Activated CD4-positive, alpha-beta memory T cell treated with anti-CD3 and anti-CD28 coated beads, Interleukin-2, amount 10 ng/mL, durations not matched to agents 7 days and 5 days (primary cell): ENCODE measurements at regions not wholly inside any gene's neighbourhood (a gene's known extent, or its start where the extent isn't known, plus 50 kb on each side); places are given as distances from the start of the nearest gene placed in this dataset.

Experiments
- CTCF ChIA-PET: fragments of 350-600 bp; sonication (Branson Sonifier 250); formaldehyde crosslinking; loops from one replicate; lab custom pipeline; 2021; ENCODE audit warnings: antibody characterized with exemption, inconsistent platforms; lab: Charles Lee
- POLR2A ChIA-PET: fragments of 350-600 bp; sonication (Branson Sonifier 250); formaldehyde crosslinking; loops from one replicate; lab custom pipeline; 2021; ENCODE audit warnings: antibody characterized with exemption; lab: Charles Lee
- DNase-seq: peaks from one replicate; pipeline ENCODE4 v3.0.0-alpha.2; 2020
- H3K27ac Mint-ChIP-seq: one replicate; pipeline ENCODE4 v1.8.0; 2021; ENCODE audit warnings: mild to moderate bottlenecking, mixed read lengths
- H3K27me3 Mint-ChIP-seq: one replicate; pipeline ENCODE4 v1.8.0; 2021; ENCODE audit warnings: mixed read lengths
- H3K36me3 Mint-ChIP-seq: one replicate; pipeline ENCODE4 v1.8.0; 2021; ENCODE audit warnings: low read depth, mixed read lengths
- H3K4me1 Mint-ChIP-seq: one replicate; pipeline ENCODE4 v1.8.0; 2021; ENCODE audit warnings: mixed read lengths
- H3K4me3 Mint-ChIP-seq: one replicate; pipeline ENCODE4 v1.8.0; 2021; ENCODE audit warnings: mild to moderate bottlenecking, mixed read lengths
- H3K9me3 Mint-ChIP-seq: one replicate; pipeline ENCODE4 v1.8.0; 2021; ENCODE audit warnings: mixed read lengths

GRCh38 chr10:30758338-30758737 lies 128.8 kb upstream of the LYZL2 start:
- peaks cover 14% of the 10 kb centered on the region for H3K9me3 Mint-ChIP-seq
- DNase-seq = no peak
- CTCF ChIA-PET = no interaction called here
- H3K4me3 Mint-ChIP-seq = no peak overlapping the region
- H3K27me3 Mint-ChIP-seq = no peaks in the 10 kb centered on the region
- POLR2A ChIA-PET = no interaction called here
- peaks cover 10% of the 10 kb centered on the region for H3K36me3 Mint-ChIP-seq
- peaks cover 16% of the 10 kb centered on the region for H3K4me1 Mint-ChIP-seq
- H3K27ac Mint-ChIP-seq = no peak overlapping the region

- Mint-ChIP-seq H3K4me1 (peaks cover 12% of the 10 kb centered on the region), H3K4me3 (no peak overlapping the region), H3K9me3 (peaks cover 14% of the 10 kb centered on the region), H3K27me3 (no peaks in the 10 kb centered on the region), H3K27ac (no peak overlapping the region), H3K36me3 (peaks cover 10% of the 10 kb centered on the region)
- POLR2A ChIA-PET = no interaction called here
- CTCF ChIA-PET = no interaction called here
- no peak for DNase-seq
Observed at GRCh38 chr10:30756896-30757295, 127.3 kb upstream of the LYZL2 start.

GRCh38 chr10:30756151-30756550 lies 126.6 kb upstream of the LYZL2 start:
- Mint-ChIP-seq H3K27me3 (no peaks in the 10 kb centered on the region), H3K36me3 (peaks cover 8% of the 10 kb centered on the region), H3K9me3 (peaks cover 12% of the 10 kb centered on the region), H3K4me3 (no peak overlapping the region), H3K4me1 (peaks cover 19% of the 10 kb centered on the region), H3K27ac (no peak overlapping the region)
- DNase-seq = no peak
- POLR2A ChIA-PET = no interaction called here
- CTCF ChIA-PET = no interaction called here

- Mint-ChIP-seq H3K9me3 (peaks cover 6% of the 10 kb centered on the region), H3K27me3 (no peaks in the 10 kb centered on the region), H3K4me1 (peaks cover 26% of the 10 kb centered on the region), H3K27ac (no peak overlapping the region), H3K36me3 (peaks cover 2% of the 10 kb centered on the region), H3K4me3 (no peak overlapping the region)
- ChIA-PET POLR2A (no interaction called here), CTCF (no interaction called here)
- DNase-seq = no peak
Observed at GRCh38 chr10:30755441-30755953, 125.9 kb upstream of the LYZL2 start.

GRCh38 chr10:30752481-30752881 lies 122.9 kb upstream of the LYZL2 start:
- DNase-seq = no peak
- peaks cover 6% of the 10 kb centered on the region for H3K9me3 Mint-ChIP-seq
- H3K4me3 Mint-ChIP-seq = no peak overlapping the region
- H3K36me3 Mint-ChIP-seq = peaks cover 2% of the 10 kb centered on the region
- H3K4me1 Mint-ChIP-seq = peaks cover 46% of the 10 kb centered on the region
- no peaks in the 10 kb centered on the region for H3K27me3 Mint-ChIP-seq
- no peak overlapping the region for H3K27ac Mint-ChIP-seq
- POLR2A ChIA-PET = no interaction called here
- CTCF ChIA-PET = interaction anchor here (0.6 to 2.3 kb wide), 26 partner anchors 8 to 1061 kb away, joined by 3 to 12 read pairs (median 4); partner anchors contain the start of gene ZNF438

GRCh38 chr10:30751678-30752331 lies 122.3 kb upstream of the LYZL2 start:
- CTCF ChIA-PET = interaction anchor here (0.6 to 2.3 kb wide), 27 partner anchors 8 to 1061 kb away, joined by 3 to 12 read pairs (median 4); partner anchors contain the start of gene ZNF438
- DNase-seq = peak; percentile 80
- Mint-ChIP-seq H3K9me3 (peaks cover 4% of the 10 kb centered on the region), H3K4me3 (peak overlapping the region; percentile 9), H3K4me1 (peaks cover 52% of the 10 kb centered on the region), H3K36me3 (peaks cover 2% of the 10 kb centered on the region), H3K27me3 (no peaks in the 10 kb centered on the region), H3K27ac (peak overlapping the region; percentile 80)
- POLR2A ChIA-PET = interaction anchor here (2.0 kb wide), 1 partner anchor 15 kb away, joined by 8 read pairs; no protein-coding TSS in a partner anchor

GRCh38 chr10:30750971-30751677 lies 121.6 kb upstream of the LYZL2 start:
- no peaks in the 10 kb centered on the region for H3K36me3 Mint-ChIP-seq
- ChIA-PET CTCF (interaction anchor here (0.7 to 2.3 kb wide), 16 partner anchors 13 to 1062 kb away, joined by 3 to 12 read pairs (median 3); partner anchors contain the start of gene ZNF438), POLR2A (interaction anchor here (0.9 to 2.0 kb wide), 2 partner anchors 14 kb away, joined by 3 to 8 read pairs; no protein-coding TSS in a partner anchor)
- H3K4me1 Mint-ChIP-seq = peaks cover 56% of the 10 kb centered on the region
- H3K27ac Mint-ChIP-seq = peak overlapping the region; percentile 80
- no peaks in the 10 kb centered on the region for H3K27me3 Mint-ChIP-seq
- no peaks in the 10 kb centered on the region for H3K9me3 Mint-ChIP-seq
- peak overlapping the region; percentile 34 for H3K4me3 Mint-ChIP-seq
- peak; percentile 32 for DNase-seq

- Mint-ChIP-seq H3K4me3 (no peak overlapping the region), H3K27ac (peak overlapping the region; percentile 19), H3K9me3 (no peaks in the 10 kb centered on the region), H3K27me3 (no peaks in the 10 kb centered on the region), H3K4me1 (peaks cover 61% of the 10 kb centered on the region), H3K36me3 (no peaks in the 10 kb centered on the region)
- POLR2A ChIA-PET = interaction anchor here (2.0 to 2.5 kb wide), 1 partner anchor 13 kb away, joined by 8 read pairs; no protein-coding TSS in a partner anchor
- CTCF ChIA-PET = interaction anchor here (0.9 to 3.4 kb wide), 3 partner anchors 61 to 282 kb away, joined by 3 to 11 read pairs (median 6); partner anchors contain the start of gene ZNF438
- no peak for DNase-seq
Observed at GRCh38 chr10:30749385-30749784, 119.8 kb upstream of the LYZL2 start.

- ChIA-PET POLR2A (interaction anchor here (0.8 to 2.5 kb wide), 3 partner anchors 12 to 66 kb away, joined by 3 to 8 read pairs (median 3); no protein-coding TSS in a partner anchor), CTCF (interaction anchor here (0.6 to 3.4 kb wide), 7 partner anchors 18 to 283 kb away, joined by 3 to 11 read pairs (median 3); partner anchors contain the start of gene ZNF438)
- peak overlapping the region; percentile 64 for H3K27ac Mint-ChIP-seq
- no peak for DNase-seq
- H3K27me3 Mint-ChIP-seq = no peaks in the 10 kb centered on the region
- no peaks in the 10 kb centered on the region for H3K9me3 Mint-ChIP-seq
- H3K4me1 Mint-ChIP-seq = peaks cover 61% of the 10 kb centered on the region
- H3K36me3 Mint-ChIP-seq = no peaks in the 10 kb centered on the region
- no peak overlapping the region for H3K4me3 Mint-ChIP-seq
Observed at GRCh38 chr10:30748152-30748973, 118.8 kb upstream of the LYZL2 start.

- H3K4me3 Mint-ChIP-seq = no peak overlapping the region
- POLR2A ChIA-PET = interaction anchor here (0.8 to 2.5 kb wide), 4 partner anchors 11 to 65 kb away, joined by 3 to 8 read pairs (median 4); no protein-coding TSS in a partner anchor
- H3K27me3 Mint-ChIP-seq = no peaks in the 10 kb centered on the region
- peaks cover 65% of the 10 kb centered on the region for H3K4me1 Mint-ChIP-seq
- CTCF ChIA-PET = interaction anchor here (0.6 to 3.4 kb wide), 5 partner anchors 17 to 59 kb away, joined by 3 to 11 read pairs (median 3); no protein-coding TSS in a partner anchor
- H3K9me3 Mint-ChIP-seq = no peaks in the 10 kb centered on the region
- peak overlapping the region; percentile 64 for H3K27ac Mint-ChIP-seq
- DNase-seq = peak; percentile 69
- no peaks in the 10 kb centered on the region for H3K36me3 Mint-ChIP-seq
Observed at GRCh38 chr10:30747633-30748032, 118.1 kb upstream of the LYZL2 start.

- POLR2A ChIA-PET = interaction anchor here (0.6 to 0.8 kb wide), 2 partner anchors 9 to 38 kb away, joined by 3 read pairs; no protein-coding TSS in a partner anchor
- CTCF ChIA-PET = interaction anchor here (0.7 kb wide), 1 partner anchor 1403 kb away, joined by 3 read pairs; no protein-coding TSS in a partner anchor
- Mint-ChIP-seq H3K4me3 (peak overlapping the region; percentile 39), H3K27me3 (no peaks in the 10 kb centered on the region), H3K36me3 (no peaks in the 10 kb centered on the region), H3K4me1 (peaks cover 65% of the 10 kb centered on the region), H3K9me3 (no peaks in the 10 kb centered on the region), H3K27ac (peak overlapping the region; percentile 64)
- no peak for DNase-seq
Observed at GRCh38 chr10:30745953-30746352, 116.4 kb upstream of the LYZL2 start.

- Mint-ChIP-seq H3K27me3 (no peaks in the 10 kb centered on the region), H3K4me3 (no peak overlapping the region), H3K4me1 (peaks cover 46% of the 10 kb centered on the region), H3K9me3 (peaks cover 6% of the 10 kb centered on the region), H3K27ac (no peak overlapping the region), H3K36me3 (peaks cover 4% of the 10 kb centered on the region)
- no peak for DNase-seq
- CTCF ChIA-PET = no interaction called here
- POLR2A ChIA-PET = no interaction called here
Observed at GRCh38 chr10:30744106-30744505, 114.6 kb upstream of the LYZL2 start.
